Nucleus accumbens (tissue), 56 donors: ENCODE measurements at regions not wholly inside any gene's neighbourhood (a gene's known extent, or its start where the extent isn't known, plus 50 kb on each side); places are given as distances from the start of the nearest gene placed in this dataset.
"Not testable (repeated sequence)": the region's sequence is repeated elsewhere in the genome, so short reads cannot be mapped to it uniquely, and the experiment has no call there.

ENCODE experiments used
- DNase-seq, 56 donors: peaks; one replicate each; lab custom pipeline; 2025; lab: John Stamatoyannopoulos, UW

DNA sequence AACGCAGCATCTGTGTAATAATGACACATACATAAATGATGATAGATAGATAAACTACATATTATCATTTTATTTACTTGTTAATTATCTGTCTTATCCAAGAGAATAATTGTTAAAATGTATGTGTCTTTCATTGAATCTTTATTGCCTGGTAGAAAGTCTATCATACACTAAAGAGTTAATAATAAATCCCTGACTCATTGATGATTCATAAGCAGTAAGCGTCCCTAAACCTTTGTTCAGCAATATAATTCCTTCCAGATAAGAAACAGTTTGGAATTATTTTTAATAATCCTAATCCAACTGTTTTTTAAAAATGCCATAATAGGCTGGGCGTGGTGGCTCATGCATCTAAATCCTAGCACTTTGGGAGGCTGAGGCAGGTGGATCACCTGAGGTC, 655.6 kb upstream of the CNTN5 start:
- DNase-seq, result no peak

DNA sequence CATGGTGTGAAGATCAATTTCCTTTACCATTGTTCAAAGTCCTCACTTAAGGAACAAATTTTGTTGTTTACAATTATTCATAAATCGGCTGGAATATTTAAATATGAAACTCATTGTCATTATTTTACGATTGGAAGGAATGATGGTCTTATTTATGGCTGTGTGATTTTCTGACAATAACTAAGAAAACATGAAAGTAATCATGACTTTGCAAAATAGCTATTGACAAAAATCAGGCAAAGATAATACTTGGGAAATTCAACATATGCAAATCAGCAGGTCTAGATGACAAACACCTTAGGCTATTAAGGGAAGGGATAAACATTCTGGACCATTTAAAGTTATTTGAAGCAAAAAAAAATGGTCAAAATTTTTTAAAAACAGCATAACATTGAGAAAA, 654.8 kb upstream of the CNTN5 start:
- no peak for DNase-seq

DNA sequence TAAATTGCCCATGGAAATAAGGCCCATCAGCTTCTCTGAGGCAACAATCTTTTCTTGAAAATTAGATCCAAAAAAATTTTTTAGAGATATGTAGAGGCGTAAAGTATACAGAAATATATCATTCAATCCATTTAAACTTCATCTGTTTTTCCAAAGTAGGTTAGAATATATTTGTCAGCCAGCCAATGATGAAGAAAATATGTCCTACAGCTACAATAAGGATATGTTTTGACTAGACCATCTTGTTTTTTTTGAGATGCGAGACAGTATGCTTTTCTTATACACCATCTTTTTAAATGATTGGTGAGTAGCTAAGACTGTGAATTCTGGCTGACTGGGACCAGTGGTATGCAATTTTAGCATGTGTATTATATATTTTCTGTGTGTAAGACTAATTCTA, 630.4 kb upstream of the CNTN5 start:
- no peak for DNase-seq

DNA sequence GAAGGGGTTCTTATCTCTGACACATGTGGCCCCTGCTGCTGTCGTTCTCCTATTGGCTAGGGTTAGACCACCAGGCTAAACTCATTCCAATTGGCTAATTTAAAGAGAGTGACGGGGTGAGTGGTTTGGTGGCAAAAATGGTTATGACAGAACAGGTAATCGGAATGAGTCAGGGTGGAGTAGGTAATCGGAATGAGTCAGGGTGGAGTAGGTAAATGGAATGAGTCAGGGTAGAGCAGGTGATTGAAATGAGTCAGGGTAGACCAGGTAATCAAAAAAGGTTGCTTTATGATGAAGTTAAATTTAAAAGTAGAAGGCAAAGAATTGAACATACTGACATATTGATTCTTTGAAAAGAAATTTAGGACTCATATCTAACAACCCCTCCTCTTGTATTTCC, 626.2 kb upstream of the CNTN5 start:
- not testable (repeated sequence) for DNase-seq

DNA sequence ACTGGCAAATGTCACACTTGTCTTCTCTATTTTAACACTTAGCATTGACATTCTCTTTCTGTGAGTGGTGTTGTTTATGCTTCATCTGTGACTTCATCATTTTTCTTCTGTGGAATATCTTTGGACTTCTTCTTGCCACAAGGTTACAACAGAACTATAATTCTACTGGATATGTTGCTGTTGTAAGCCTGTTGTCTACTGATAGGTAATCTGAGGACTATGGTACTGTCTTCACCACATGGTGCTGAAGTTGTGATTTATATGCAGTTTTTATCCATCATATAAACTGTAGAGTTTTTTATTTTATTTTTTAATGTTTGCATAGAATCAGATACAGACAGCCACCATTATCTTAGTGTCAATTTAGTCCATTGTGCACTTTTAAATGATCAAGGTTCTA, 622.2 kb upstream of the CNTN5 start:
- DNase-seq, result no peak

DNA sequence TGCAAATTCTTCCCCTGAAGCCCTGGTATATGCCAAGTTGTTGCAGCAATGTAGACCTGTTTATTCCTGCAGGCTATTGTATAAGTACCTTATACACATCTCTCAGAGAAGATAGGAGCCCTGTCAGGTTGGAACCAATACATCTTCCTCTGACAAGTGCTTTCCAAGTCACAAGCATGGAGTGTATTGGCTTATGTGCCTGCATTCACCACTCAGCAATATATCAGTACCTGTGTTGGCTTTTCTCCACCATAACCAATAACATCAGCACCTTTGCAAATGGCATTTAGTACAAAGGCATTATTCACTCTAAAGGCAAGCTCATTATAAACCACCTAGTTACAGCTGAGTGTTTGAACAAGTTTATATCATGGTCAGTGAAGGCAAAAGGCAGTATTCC, 611.7 kb upstream of the CNTN5 start:
- DNase-seq, result no peak

DNA sequence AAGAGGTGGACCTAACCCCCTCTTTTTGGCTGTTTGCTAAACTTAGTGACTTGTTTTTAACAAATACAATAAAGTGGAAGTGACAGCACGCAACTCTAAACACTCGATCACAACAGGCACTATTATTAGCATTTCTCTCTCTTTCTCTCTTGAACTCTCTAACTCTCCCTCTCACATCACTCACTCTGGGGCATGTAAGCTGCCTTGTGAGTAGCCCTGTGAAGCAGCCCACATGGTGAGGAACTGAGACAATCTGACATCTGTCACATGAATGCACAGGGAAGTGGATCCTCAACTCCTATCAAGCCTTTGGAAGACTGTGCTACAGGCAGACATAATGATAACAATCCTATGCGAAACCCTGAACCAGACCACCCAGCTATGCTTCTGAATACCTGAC, 609.0 kb upstream of the CNTN5 start:
- DNase-seq, result no peak

DNA sequence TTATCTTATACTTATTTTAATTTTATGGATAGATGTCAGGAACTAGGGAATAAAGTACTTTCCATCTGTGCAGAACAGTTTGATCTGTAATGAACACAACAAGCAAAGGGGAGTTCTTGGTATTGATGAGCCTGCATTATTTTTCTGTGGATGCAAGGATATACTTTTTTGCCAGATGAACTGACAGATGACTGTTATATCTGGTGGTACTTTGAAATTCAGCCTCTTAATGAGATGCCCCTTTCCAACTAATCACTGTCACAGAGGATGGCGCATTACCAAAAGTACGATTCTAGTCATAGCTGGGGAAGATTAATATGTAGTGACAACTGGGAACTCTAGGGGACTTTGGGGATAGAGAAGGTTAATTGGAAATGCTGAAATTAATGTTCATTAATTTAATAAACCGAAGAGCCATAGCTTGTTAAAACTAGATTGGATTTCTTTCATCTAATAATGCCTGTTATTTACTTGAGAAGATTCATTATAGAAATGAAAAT, 603.4 kb upstream of the CNTN5 start:
- no peak for DNase-seq

DNA sequence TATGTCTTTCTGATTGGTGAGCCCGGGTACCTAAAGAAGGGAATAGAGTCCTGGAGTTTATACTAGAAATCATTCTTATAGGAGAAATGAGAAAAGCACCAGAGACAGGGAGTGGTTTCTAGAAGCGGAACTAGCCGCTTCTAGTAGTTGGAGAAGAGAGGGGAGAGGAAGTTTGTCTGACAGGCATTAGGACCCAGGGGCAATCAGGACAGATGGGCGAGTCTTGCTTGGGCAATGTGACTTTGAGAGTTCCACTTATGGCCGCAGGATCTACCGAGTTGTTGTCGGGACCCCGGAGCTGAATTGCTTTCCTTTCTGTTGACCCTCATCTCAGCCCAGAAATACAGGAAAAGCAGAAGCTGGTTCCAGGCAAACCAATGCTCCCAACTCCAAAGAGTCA, 596.8 kb upstream of the CNTN5 start:
- no peak for DNase-seq

DNA sequence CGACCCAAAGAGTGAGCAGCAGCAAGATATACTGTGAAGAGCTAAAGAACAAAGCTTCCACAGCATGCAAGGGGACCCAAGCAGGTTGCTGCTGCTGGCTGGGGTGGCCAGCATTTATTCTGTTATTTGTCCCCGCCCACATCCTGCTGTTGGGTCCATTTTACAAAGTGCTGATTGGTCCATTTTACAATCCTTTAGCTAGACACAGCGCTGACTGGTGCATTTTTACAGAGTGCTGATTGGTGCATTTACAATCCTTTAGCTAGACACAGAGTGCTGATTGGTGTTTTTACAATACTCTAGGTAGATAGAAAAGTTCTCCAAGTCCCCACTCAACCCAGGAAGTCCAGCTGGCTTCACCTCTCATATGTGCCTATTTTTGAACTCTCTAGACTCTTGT, 596.0 kb upstream of the CNTN5 start:
- not testable (repeated sequence) for DNase-seq

DNA sequence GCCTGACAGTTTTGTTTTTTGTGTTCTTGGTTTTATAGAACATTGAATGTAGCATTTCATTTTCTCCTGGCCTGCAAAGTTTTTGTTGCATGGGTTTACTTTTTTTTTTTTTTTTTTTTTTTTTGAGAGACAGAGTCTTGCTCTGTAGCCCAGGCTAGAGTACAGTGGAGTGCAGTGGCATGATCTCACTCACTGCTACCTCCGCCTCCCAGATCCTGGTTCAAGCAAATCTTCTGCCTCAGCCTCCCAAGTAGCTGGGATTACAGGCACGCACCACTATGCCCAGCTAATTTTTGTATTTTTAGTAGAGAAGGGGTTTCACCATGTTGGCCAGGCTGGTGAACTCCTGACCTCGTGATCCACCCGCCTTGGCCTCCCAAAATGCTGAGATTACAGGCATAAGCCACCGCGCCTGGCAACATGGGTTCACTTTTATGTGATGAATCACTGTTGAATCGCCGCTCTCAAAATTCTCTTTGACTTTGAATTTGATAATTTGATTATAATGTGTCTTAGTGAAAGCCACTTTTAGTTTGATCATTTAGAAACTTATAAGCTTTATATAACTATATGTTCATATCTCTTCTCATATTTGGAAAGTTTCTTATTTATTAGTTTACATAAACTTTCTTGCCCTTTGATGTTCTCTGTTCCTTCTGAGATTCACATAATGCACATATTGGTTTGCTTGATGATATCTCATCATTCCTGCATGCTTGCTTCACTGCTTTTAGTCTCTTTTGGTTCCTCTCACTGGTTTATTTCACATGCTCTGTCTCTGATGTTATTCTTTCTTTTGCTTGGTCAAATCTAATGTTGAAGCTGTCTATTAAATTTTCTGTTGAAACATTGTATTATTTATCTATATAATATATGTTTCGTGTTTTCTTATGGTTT, 589.0 kb upstream of the CNTN5 start:
- DNase-seq, result no peak

DNA sequence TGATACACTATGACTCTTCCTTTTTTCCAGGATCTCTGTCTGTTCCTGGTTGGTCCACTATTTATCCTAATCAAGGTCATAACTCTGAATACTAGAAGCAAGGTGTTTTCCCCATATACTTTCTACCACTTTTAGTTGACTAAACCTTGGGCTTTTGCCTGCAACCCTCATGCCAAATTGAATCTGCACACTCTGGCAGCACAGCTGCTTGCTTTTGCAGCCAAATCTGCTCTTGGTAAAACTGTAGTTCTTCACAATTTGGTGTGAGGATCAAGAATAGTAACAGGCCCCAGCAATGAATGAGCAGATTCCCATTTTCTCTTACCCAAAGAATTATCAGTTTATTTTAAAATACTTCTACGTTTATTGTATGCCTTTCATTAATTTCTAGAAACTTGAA, 586.5 kb upstream of the CNTN5 start:
- no peak for DNase-seq

DNA sequence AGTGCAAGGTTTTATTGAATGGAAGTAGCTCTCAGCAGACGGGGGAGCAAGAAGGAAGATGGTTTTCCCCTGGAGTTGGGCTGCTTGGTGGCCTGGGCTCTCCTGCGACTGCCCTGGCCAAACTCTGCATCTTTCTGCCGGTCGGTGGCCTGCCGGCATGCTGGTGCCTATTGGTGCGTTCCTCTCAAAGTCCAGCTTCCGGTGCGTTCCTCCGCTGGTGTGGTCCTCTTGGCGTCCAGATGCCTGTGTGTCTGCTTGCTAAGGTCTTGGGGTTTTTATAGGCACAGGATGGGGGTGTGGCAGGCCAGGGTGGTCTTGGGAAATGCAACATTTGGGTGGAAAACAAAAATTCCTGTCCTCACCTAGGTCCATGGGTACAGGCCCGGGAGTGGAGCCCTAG, 567.4 kb upstream of the CNTN5 start:
- DNase-seq, result no peak

DNA sequence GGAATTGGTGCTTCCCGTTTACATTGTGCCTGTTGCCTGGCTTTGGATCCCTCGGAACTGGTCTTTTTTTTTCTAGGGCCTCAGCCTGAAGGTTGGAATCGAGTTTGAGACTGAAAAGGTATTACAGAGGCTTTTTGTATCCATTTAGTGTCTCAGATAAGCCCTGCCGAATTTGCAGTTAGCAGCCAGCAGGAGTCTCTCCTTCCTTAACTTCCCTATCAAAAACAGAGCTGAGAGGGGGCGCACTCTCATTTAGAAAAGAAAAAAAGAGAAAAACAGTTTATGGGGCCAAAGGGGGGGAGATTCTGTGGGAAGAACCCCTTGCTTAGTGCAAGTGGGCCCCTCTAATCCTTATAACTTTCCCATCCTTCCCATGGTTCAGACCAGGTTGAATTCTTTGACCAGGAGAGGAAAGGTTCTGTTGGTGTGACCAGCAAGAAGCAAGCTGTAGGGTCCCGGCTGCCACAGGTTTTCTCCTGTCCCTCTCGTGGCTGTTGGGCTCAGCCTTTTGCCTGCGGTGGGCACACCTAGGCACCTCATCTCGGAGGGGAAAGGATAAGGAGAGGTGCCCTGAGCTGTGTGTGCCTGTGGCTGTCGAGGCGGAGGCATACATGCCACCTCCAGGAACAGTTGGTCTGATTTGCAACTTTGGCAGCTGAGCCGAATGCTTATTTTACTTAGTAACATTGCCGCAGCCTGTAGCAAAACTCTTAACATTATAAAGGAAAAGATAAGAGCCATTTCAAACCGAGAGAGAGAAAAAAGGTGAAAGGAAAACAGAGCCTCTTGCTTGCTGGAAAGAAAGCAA, 565.0 kb upstream of the CNTN5 start:
- DNase-seq, result no peak

DNA sequence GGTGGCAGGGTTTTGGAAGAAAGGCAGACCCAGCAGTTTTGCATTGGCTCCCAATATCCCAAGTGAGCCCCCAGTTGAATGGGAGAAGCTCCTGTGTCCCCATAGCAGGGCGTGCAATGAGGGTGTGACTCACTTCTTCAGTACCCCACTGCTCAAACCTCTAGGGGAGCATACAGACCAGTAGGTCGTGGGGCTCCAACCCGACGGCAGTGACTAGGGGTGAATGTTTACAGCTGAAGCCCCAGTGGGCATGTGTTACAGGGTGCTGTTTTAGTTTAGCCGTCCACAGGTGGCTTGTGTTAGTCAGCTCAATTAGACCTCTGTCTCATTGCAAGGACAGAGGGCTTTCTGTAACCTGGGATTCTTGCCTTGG, 564.5 kb upstream of the CNTN5 start:
- no peak for DNase-seq

DNA sequence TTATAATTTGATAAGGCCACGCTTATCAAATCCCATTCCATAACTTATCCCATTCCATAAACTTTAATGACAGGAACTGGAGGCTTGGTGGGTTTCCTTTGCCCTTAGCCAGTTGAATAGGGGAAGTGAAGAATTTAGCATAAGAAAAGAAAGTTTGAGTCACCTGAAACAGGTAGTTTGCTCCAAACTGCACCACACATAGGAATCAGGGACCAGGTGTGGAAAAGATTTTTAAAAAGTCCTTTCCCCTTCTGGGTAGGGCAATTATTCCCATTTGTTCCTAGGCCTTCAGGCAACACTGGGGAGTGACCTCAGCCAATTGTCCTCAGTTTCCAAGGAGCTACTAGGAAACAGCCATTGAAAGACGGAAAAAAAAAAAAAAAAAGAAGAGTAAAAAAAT, 525.7 kb upstream of the CNTN5 start:
- DNase-seq, result no peak

DNA sequence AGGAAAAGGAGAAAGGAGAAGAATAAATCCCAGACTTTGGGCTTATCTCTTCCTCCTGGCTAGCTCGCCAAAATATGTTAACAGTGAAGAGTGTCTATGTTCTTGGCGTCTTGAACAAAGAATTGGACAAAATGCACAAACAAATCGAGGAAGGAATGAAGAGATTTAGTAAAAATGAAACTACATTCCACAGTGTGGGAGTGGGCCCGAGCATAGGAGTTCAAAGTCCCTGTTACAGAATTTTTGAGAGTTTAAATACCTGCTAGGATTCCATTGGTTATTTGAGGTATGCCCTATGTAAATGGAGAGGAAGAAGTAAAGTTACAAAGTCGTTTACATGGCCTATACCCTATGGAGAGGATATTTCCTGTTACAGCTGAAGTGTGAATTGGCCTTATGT, 525.1 kb upstream of the CNTN5 start:
- DNase-seq, result no peak

DNA sequence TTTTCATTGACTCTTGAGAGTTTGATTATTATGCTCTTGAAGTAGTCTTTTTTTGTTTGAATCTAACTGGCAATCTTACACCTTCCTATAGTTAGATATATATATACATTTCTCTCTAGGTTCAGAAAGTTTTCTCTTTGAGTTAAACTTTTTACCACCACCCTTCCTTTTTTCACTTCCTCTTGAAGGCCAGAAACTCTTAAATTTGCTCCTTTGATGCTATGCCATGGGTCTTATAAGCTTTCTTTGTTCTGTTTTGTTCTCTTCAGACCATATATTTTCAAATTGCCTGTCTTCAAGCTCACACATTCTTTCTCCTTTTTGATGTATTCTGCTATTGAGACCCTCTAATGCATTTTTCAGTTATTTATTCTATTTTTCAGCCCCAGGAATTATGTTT, 513.5 kb upstream of the CNTN5 start:
- no peak for DNase-seq

DNA sequence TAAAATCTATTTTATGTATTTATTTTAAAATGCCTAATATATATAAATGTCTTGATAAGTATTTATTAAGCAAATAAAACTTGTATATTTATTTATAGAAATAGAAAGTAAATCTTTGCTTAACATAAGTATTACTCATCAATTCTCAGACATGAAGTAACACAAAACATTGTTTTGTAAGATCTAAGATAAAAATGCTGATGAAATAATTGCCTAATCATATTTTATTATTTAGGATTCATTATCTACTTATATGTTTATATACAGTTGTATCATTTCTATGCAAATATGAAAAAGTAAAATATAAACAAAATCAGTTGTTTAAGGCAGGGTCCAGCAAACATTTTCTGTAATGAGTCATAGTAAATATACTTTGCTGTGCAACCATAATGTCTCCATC, 507.8 kb upstream of the CNTN5 start:
- DNase-seq, result no peak

DNA sequence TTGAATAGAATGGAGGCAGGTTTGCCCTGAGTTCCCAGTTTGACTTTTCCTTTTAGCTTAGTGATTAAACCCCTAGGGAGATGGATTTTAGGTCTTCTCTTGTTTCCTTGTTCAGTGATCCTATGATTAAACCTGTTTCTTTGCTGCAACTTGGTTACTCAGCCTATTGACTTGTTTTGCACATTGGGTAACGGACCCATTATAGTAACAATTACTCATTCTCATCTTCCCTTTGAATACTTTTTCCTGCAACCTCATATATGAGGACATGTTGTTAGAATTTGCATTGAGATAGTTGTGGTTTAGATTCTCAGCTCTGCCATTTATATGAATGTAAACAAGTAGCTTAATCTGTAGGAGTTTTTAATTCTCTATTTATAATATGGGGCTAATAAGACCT, 489.2 kb upstream of the CNTN5 start:
- no peak for DNase-seq

DNA sequence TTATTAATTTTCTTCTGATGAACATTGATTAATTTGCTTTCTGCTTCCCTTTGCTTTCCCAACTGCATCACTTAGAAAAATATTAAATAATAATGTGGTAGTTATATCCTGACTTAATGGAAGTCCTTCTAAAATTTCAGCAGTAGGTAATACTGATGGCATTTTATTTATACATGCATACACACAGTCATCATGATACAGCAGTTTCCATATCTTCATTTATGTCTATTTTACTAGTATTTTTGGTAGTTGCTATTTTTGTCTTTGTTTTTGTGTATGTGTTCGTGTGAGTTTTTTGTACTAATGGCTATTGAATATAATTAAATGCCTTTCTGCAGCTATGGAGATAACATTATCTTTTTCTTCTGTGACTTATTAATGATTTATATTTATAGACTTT, 484.7 kb upstream of the CNTN5 start:
- no peak for DNase-seq

DNA sequence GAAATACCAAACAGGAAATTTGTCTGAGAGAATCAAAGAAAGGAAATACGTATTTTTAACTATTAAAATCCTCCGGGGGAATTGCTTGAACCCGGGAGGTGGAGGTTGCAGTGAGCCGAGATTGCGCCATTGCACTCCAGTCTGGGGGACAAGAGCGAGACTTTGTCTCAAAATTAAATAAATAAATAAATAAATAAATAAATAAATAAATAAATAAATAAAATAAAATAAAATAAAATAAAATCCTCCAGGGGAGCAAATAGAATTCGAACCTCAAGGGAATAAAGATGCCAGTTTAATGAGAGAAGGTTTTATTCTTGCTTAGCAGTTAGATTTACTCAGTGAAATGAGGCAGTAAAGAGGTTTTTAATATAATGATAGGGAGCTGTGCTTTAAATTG, 482.4 kb upstream of the CNTN5 start:
- not testable (repeated sequence) for DNase-seq
